Hepatocyte (in vitro differentiated cells): ENCODE measurements at regions not wholly inside any gene's neighbourhood (a gene's known extent, or its start where the extent isn't known, plus 50 kb on each side); places are given as distances from the start of the nearest gene placed in this dataset.

Experiments
- DNase-seq: peaks from one replicate; pipeline ENCODE4 v3.0.0-alpha.2; 2016; ENCODE audit warnings: low spot score
- H2AFZ ChIP-seq: fragments of 200-600 bp; sonication (generic); 2 replicates; pipeline ENCODE4 v1.6.0; 2016; ENCODE audit warnings: antibody characterized with exemption, mild to moderate bottlenecking
- H3K27ac ChIP-seq: fragments of 200-600 bp; sonication (generic); 2 replicates; pipeline ENCODE4 v1.5.1; 2016; ENCODE audit warnings: mild to moderate bottlenecking
- H3K27me3 ChIP-seq: fragments of 200-600 bp; sonication (generic); 2 replicates; pipeline ENCODE4 v1.6.1; 2016
- H3K36me3 ChIP-seq: fragments of 200-600 bp; sonication (generic); replicated peaks from 2 replicates; pipeline ENCODE4 v1.5.1; 2016; ENCODE audit warnings: low read depth; ENCODE audit not compliant: insufficient read depth
- H3K4me1 ChIP-seq: fragments of 200-600 bp; sonication (generic); 2 replicates; pipeline ENCODE4 v1.5.1; 2016; ENCODE audit warnings: mild to moderate bottlenecking, moderate library complexity; ENCODE audit not compliant: insufficient read depth
- H3K4me2 ChIP-seq: fragments of 200-600 bp; sonication (generic); 2 replicates; pipeline ENCODE4 v1.6.0; 2016
- H3K4me3 ChIP-seq: fragments of 200-600 bp; sonication (generic); 2 replicates; pipeline ENCODE4 v1.5.1; 2016; ENCODE audit warnings: mild to moderate bottlenecking
- H3K79me2 ChIP-seq: fragments of 200-600 bp; sonication (generic); 2 replicates; pipeline ENCODE4 v1.6.0; 2017; ENCODE audit warnings: mild to moderate bottlenecking
- H3K9me2 ChIP-seq: fragments of 200-600 bp; sonication (generic); replicated peaks from 2 replicates; pipeline ENCODE4 v1.6.0; 2017; ENCODE audit warnings: mild to moderate bottlenecking; ENCODE audit not compliant: insufficient read depth
- H3K9me3 ChIP-seq: fragments of 200-600 bp; sonication (generic); 2 replicates; pipeline ENCODE4 v1.5.1; 2016; ENCODE audit warnings: low read depth, mild to moderate bottlenecking
- H4K20me1 ChIP-seq: fragments of 200-600 bp; sonication (generic); 2 replicates; pipeline ENCODE4 v1.6.0; 2016; ENCODE audit warnings: mild to moderate bottlenecking; ENCODE audit not compliant: insufficient read depth, poor library complexity, severe bottlenecking
- EZH2 ChIP-seq: fragments of 200-600 bp; sonication (generic); IDR thresholded peaks from 2 replicates; pipeline ENCODE4 v1.6.1; 2016; ENCODE audit warnings: antibody characterized with exemption, mild to moderate bottlenecking, borderline replicate concordance
- EZH2phosphoT487 ChIP-seq: fragments of 200-600 bp; sonication (generic); IDR thresholded peaks from one replicate; pipeline ENCODE4 v1.6.1; 2018; ENCODE audit warnings: antibody characterized with exemption, mild to moderate bottlenecking, low read depth, moderate library complexity; ENCODE audit not compliant: unreplicated experiment, severe bottlenecking
- WGBS: methylation state at CpG from one replicate; pipeline ENCODE4 v1.1.6; 2016; ENCODE audit warnings: low lambda C conversion rate; ENCODE audit errors: missing lambda C conversion rate; 5-methylcytosine and 5-hydroxymethylcytosine counted together
- TF ChIP-seq, protein P1 (sequence below): fragments of 200-600 bp; sonication (generic); IDR thresholded peaks from 2 replicates; pipeline ENCODE4 v1.5.1; 2016; ENCODE audit warnings: antibody characterized with exemption, mild to moderate bottlenecking; ENCODE audit not compliant: poor library complexity

GRCh38 chr2:5254791-5255332 lies 437.3 kb upstream of the SOX11 start:
- Histone ChIP-seq H3K9me3 (no peaks in the 10 kb centered on the region), H2AFZ (no peak overlapping the region), H3K4me3 (no peak overlapping the region), H3K27me3 (no peaks in the 10 kb centered on the region), H3K9me2 (no peaks in the 10 kb centered on the region), H3K36me3 (no peaks in the 10 kb centered on the region), H3K4me1 (no peaks in the 10 kb centered on the region), H3K27ac (no peak overlapping the region), H4K20me1 (no peaks in the 10 kb centered on the region), H3K4me2 (no peak overlapping the region), H3K79me2 (no peaks in the 10 kb centered on the region)
- 41% methylated on average over 8 of the region's 8 CpGs for WGBS
- DNase-seq = no peak
- no peak for TF ChIP-seq EZH2
- TF ChIP-seq, protein P1, sequence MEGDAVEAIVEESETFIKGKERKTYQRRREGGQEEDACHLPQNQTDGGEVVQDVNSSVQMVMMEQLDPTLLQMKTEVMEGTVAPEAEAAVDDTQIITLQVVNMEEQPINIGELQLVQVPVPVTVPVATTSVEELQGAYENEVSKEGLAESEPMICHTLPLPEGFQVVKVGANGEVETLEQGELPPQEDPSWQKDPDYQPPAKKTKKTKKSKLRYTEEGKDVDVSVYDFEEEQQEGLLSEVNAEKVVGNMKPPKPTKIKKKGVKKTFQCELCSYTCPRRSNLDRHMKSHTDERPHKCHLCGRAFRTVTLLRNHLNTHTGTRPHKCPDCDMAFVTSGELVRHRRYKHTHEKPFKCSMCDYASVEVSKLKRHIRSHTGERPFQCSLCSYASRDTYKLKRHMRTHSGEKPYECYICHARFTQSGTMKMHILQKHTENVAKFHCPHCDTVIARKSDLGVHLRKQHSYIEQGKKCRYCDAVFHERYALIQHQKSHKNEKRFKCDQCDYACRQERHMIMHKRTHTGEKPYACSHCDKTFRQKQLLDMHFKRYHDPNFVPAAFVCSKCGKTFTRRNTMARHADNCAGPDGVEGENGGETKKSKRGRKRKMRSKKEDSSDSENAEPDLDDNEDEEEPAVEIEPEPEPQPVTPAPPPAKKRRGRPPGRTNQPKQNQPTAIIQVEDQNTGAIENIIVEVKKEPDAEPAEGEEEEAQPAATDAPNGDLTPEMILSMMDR = no peak

- no peak for DNase-seq
- TF ChIP-seq EZH2phosphoT487 = no peak
- TF ChIP-seq, protein P1 = no peak
- TF ChIP-seq EZH2 = no peak
- 95% methylated on average over 1 of the region's 1 CpG for WGBS
Measured at GRCh38 chr2:5263291-5263690, 428.9 kb upstream of the SOX11 start.

DNA sequence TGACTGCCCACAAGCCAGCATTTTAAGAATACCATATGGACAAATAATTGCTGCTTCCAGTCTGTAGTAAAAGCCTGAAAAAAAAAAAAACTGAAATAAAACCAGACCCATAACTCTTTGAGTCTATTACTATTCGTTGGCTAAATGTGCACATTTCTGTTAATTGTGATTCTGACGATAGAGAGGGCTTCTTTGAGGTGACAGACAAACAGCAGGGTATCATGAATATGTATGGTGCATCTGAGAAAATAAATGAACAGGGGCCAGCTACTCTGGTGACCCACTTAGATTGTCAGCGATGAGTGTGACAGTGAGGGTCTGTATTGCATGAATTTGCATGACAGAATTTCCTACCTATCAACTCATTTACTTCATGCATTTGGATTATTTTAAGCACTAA lies 427.8 kb upstream of the SOX11 start:
- Histone ChIP-seq H3K9me2 (no peaks in the 10 kb centered on the region), H2AFZ (no peak overlapping the region), H3K4me2 (no peak overlapping the region), H3K9me3 (no peaks in the 10 kb centered on the region), H3K79me2 (no peaks in the 10 kb centered on the region), H4K20me1 (no peaks in the 10 kb centered on the region), H3K36me3 (no peaks in the 10 kb centered on the region), H3K4me3 (no peak overlapping the region), H3K27me3 (no peaks in the 10 kb centered on the region), H3K27ac (no peak overlapping the region), H3K4me1 (no peaks in the 10 kb centered on the region)
- 74% methylated on average over 3 of the region's 3 CpGs for WGBS
- TF ChIP-seq EZH2 (no peak), EZH2phosphoT487 (no peak)
- TF ChIP-seq, protein P1 = no peak
- DNase-seq = no peak

More at GRCh38 chr2:5263291-5263690, 428.9 kb upstream of the SOX11 start:
- Histone ChIP-seq H3K9me2 (no peaks in the 10 kb centered on the region), H2AFZ (no peak overlapping the region), H3K4me2 (no peak overlapping the region), H3K36me3 (no peaks in the 10 kb centered on the region), H3K9me3 (no peaks in the 10 kb centered on the region), H3K4me3 (no peak overlapping the region), H3K79me2 (no peaks in the 10 kb centered on the region), H3K27ac (no peak overlapping the region), H4K20me1 (no peaks in the 10 kb centered on the region), H3K27me3 (no peaks in the 10 kb centered on the region), H3K4me1 (no peaks in the 10 kb centered on the region)

DNA sequence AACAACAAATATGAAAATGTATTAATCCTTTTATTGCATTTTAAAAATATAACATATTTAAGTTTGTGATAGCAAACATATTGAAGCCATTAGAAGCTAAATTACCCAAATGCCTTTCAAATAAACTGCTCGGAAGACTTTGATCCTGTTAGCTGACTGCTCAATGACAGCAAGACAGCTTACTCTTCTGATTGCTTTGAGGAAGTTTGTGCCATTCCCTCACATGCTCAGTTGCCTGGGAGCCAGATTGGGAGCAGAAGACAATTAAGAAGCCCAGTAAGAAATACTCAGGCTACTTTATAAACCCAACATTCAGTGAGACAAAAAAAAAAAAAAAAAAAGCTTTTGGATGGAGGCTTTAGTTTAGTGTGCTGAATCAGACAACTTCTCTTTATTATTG lies 407.1 kb upstream of the SOX11 start:
- no peak overlapping the region for H3K27ac ChIP-seq
- H3K4me3 ChIP-seq = no peak overlapping the region
- H3K9me2 ChIP-seq = no peaks in the 10 kb centered on the region
- peaks cover 4% of the 10 kb centered on the region for H3K4me1 ChIP-seq
- WGBS = 64% methylated on average over 1 of the region's 1 CpG
- H3K27me3 ChIP-seq = no peaks in the 10 kb centered on the region
- no peak overlapping the region for H2AFZ ChIP-seq
- TF ChIP-seq EZH2 = no peak
- TF ChIP-seq EZH2phosphoT487 = no peak
- TF ChIP-seq, protein P1 = no peak
- no peaks in the 10 kb centered on the region for H4K20me1 ChIP-seq
- H3K4me2 ChIP-seq = no peak overlapping the region
- H3K9me3 ChIP-seq = no peaks in the 10 kb centered on the region
- DNase-seq = no peak
- H3K36me3 ChIP-seq = no peaks in the 10 kb centered on the region
- no peaks in the 10 kb centered on the region for H3K79me2 ChIP-seq
